ENCODE measurements at regions not wholly inside any gene's neighbourhood (a gene's known extent, or its start where the extent isn't known, plus 50 kb on each side); places are given as distances from the start of the nearest gene placed in this dataset.

GRCh38 chr3:40908612-40909011, 290.7 kb upstream of the CTNNB1 start (continued):
- no peak for TF ChIP-seq MAX (CRISPR knock-in tag; IDR thresholded peaks at IDR 0.05)

- no peak overlapping the region for H3K4me2 ChIP-seq (ENCODE audit: insufficient read depth, low read length)
- H3K9me3 ChIP-seq (replicated peaks; ENCODE audit: control insufficient read depth, insufficient read depth, low read depth, low read length), result no peaks in the 10 kb centered on the region
- no peak for FAIRE-seq
- ATAC-seq, result no peak
- CTCF ChIA-PET (ENCODE audit: low intra/inter-chr PET ratio), result no interaction called here
- in situ Hi-C loops (cut with MboI), result no loop called here
- H4K20me1 ChIP-seq (replicated peaks; ENCODE audit: control insufficient read depth, insufficient read depth, low read length), result no peaks in the 10 kb centered on the region
- TF ChIP-seq MAFK (IDR thresholded peaks at IDR 0.05; ENCODE audit: low read length) (peak; percentile 22; the same call in 1 of the 2 replicates), C11orf30 (IDR thresholded peaks at IDR 0.05; ENCODE audit: low read depth) (peak; percentile 43), NFE2L1 (tag; IDR thresholded peaks at IDR 0.05; ENCODE audit: borderline replicate concordance, low read depth) (peak; percentile 67), MAFF (IDR thresholded peaks at IDR 0.05; ENCODE audit: low read length) (peak; percentile 17; the same call in 1 of the 2 replicates), NFE2 (IDR thresholded peaks at IDR 0.05; ENCODE audit: low read depth) (peak; percentile 68), TCFL5 (CRISPR knock-in tag; conservative IDR thresholded peaks at IDR 0.05) (no peak), CXXC5 (CRISPR knock-in tag; IDR thresholded peaks at IDR 0.05) (no peak), ZNF316 (IDR thresholded peaks at IDR 0.05) (peak; percentile 67), MAFG (tag; conservative IDR thresholded peaks at IDR 0.05) (peak; percentile 63)
- POLR2A ChIA-PET, result interaction anchor here (1.0 kb wide), 1 partner anchor 9 kb away, joined by 3 read pairs; no protein-coding TSS in a partner anchor
- no peaks in the 10 kb centered on the region for H3K9me1 ChIP-seq (ENCODE audit: control insufficient read depth, insufficient read depth, low read length)
- no peaks in the 10 kb centered on the region for H3K4me1 ChIP-seq (replicated peaks in 1 of 2; ENCODE audit: control insufficient read depth in 2 of 2, insufficient read depth in 2 of 2, low read length in 2 of 2)
- H3K27me3 ChIP-seq (ENCODE audit: control insufficient read depth in 2 of 2, insufficient read depth in 2 of 2, low read length in 2 of 2), result peaks cover 0 to 12% of the 10 kb centered on the region in 2 experiments; a peak in 2 of 5 replicates
- no peaks in the 10 kb centered on the region for H3K79me2 ChIP-seq (ENCODE audit: control insufficient read depth, insufficient read depth, low read length)
- DNase-seq (ENCODE audit: extremely low read depth in 1 of 4, low spot score in 3 of 4), result no peak
- H2AFZ ChIP-seq (ENCODE audit: low read depth, low read length), result no peak overlapping the region
- no peak overlapping the region for H3K4me3 ChIP-seq
- H3K36me3 ChIP-seq (ENCODE audit: control insufficient read depth, insufficient read depth, low read length), result no peaks in the 10 kb centered on the region
- H3K27ac ChIP-seq (ENCODE audit: extremely low read depth, low read depth, low read length), result no peak overlapping the region
- BruUV-seq (replicated peaks), result no TSS peak
- WGBS (ENCODE audit: insufficient coverage, low coverage, missing lambda C conversion rate), result 3% methylated on average over 2 of the region's 2 CpGs
- no peak overlapping the region for H3K9ac ChIP-seq (ENCODE audit: insufficient read depth in 1 of 2, low read depth in 2 of 2, low read length in 2 of 2)
- intact Hi-C loops (cut with micrococcal nuclease), result no loop called here
Observed at GRCh38 chr3:40911264-40911663, 288.0 kb upstream of the CTNNB1 start.
